Vagina (tissue), 2 donors: ENCODE measurements at regions not wholly inside any gene's neighbourhood (a gene's known extent, or its start where the extent isn't known, plus 50 kb on each side); places are given as distances from the start of the nearest gene placed in this dataset.

Experiments used
- CTCF ChIP-seq, 3 experiments: fragments of 450-650 bp in 2 of 3; fragments of 200-600 bp in 1 of 3; sonication (generic) in 1 of 3; IDR thresholded peaks; one replicate each; pipeline ENCODE4 v1.5.1; 2017 to 2019; ENCODE audit warnings: antibody characterized with exemption in 3 of 3, mild to moderate bottlenecking in 2 of 3, moderate library complexity in 2 of 3
- POLR2A ChIP-seq, 2 donors: fragments of 450-650 bp; IDR thresholded peaks; one replicate each; pipeline ENCODE4 v1.6.1; 2017; ENCODE audit warnings: antibody characterized with exemption in 2 of 2, mild to moderate bottlenecking in 2 of 2, moderate library complexity in 2 of 2

- TF ChIP-seq CTCF (IDR thresholded peaks at IDR 0.05) (no peak), POLR2A (IDR thresholded peaks at IDR 0.05) (no peak)
Measured at GRCh38 chr20:43309266-43309665, 119.6 kb upstream of the PTPRT start.
